Activated CD4-positive, alpha-beta memory T cell treated with anti-CD3 and anti-CD28 coated beads for 36 hours (primary cell): ENCODE measurements at regions not wholly inside any gene's neighbourhood (a gene's known extent, or its start where the extent isn't known, plus 50 kb on each side); places are given as distances from the start of the nearest gene placed in this dataset.
"Not testable (repeated sequence)": the region's sequence is repeated elsewhere in the genome, so short reads cannot be mapped to it uniquely, and the experiment has no call there.

Experiments
- CTCF ChIA-PET: fragments of 350-600 bp; sonication (Branson Sonifier 250); formaldehyde crosslinking; loops from one replicate; lab custom pipeline; 2021; ENCODE audit warnings: antibody characterized with exemption, inconsistent platforms; lab: Charles Lee
- POLR2A ChIA-PET: fragments of 350-600 bp; sonication (Branson Sonifier 250); formaldehyde crosslinking; loops from one replicate; lab custom pipeline; 2021; ENCODE audit warnings: antibody characterized with exemption; lab: Charles Lee
- DNase-seq: peaks from one replicate; pipeline ENCODE4 v3.0.0-alpha.2; 2020
- H3K27ac Mint-ChIP-seq: one replicate; pipeline ENCODE4 v1.8.0; 2021; ENCODE audit warnings: mixed read lengths
- H3K27me3 Mint-ChIP-seq: one replicate; pipeline ENCODE4 v1.8.0; 2021; ENCODE audit warnings: mixed read lengths
- H3K36me3 Mint-ChIP-seq: one replicate; pipeline ENCODE4 v1.8.0; 2021; ENCODE audit warnings: mixed read lengths
- H3K4me1 Mint-ChIP-seq: one replicate; pipeline ENCODE4 v1.8.0; 2021; ENCODE audit warnings: low read depth, mixed read lengths
- H3K4me3 Mint-ChIP-seq: one replicate; pipeline ENCODE4 v1.8.0; 2021; ENCODE audit warnings: mild to moderate bottlenecking, mixed read lengths
- H3K9me3 Mint-ChIP-seq: one replicate; pipeline ENCODE4 v1.8.0; 2021; ENCODE audit warnings: mixed read lengths
- intact Hi-C: fragments of 100-400 bp; cut with micrococcal nuclease; formaldehyde crosslinking; loops from one replicate; pipeline ENCODE4 v1.15.1; 2023

- Mint-ChIP-seq H3K9me3 (no peaks in the 10 kb centered on the region), H3K27ac (no peak overlapping the region), H3K36me3 (no peaks in the 10 kb centered on the region), H3K4me1 (no peaks in the 10 kb centered on the region), H3K4me3 (no peak overlapping the region), H3K27me3 (no peaks in the 10 kb centered on the region)
- POLR2A ChIA-PET: no interaction called here
- CTCF ChIA-PET: no interaction called here
- intact Hi-C loops: no loop called here
- DNase-seq: no peak
Measured at GRCh38 chrX:121195719-121196118, 148.3 kb downstream of the GLUD2 start.

GRCh38 chrX:121196872-121197444 is 149.5 kb downstream of the GLUD2 start:
- H3K27me3 Mint-ChIP-seq, DNase-seq, intact Hi-C loops, CTCF ChIA-PET, H3K9me3 Mint-ChIP-seq, POLR2A ChIA-PET, H3K27ac Mint-ChIP-seq, H3K36me3 Mint-ChIP-seq, H3K4me3 Mint-ChIP-seq, H3K4me1 Mint-ChIP-seq: not testable (repeated sequence)

- CTCF ChIA-PET: no interaction called here
- Mint-ChIP-seq H3K4me3 (no peak overlapping the region), H3K36me3 (no peaks in the 10 kb centered on the region), H3K9me3 (no peaks in the 10 kb centered on the region), H3K27ac (no peak overlapping the region), H3K27me3 (no peaks in the 10 kb centered on the region), H3K4me1 (no peaks in the 10 kb centered on the region)
- POLR2A ChIA-PET: no interaction called here
- intact Hi-C loops: no loop called here
- no peak for DNase-seq
Measured at GRCh38 chrX:121208563-121208962, 161.2 kb downstream of the GLUD2 start.

- no peak for DNase-seq
- H3K27me3 Mint-ChIP-seq: no peaks in the 10 kb centered on the region
- no peaks in the 10 kb centered on the region for H3K4me1 Mint-ChIP-seq
- H3K9me3 Mint-ChIP-seq: no peaks in the 10 kb centered on the region
- POLR2A ChIA-PET: no interaction called here
- no peak overlapping the region for H3K4me3 Mint-ChIP-seq
- CTCF ChIA-PET: no interaction called here
- intact Hi-C loops: no loop called here
- H3K27ac Mint-ChIP-seq: no peak overlapping the region
- H3K36me3 Mint-ChIP-seq: no peaks in the 10 kb centered on the region
Measured at GRCh38 chrX:121216641-121217374, 169.4 kb downstream of the GLUD2 start.

GRCh38 chrX:121221322-121221977 is 174.0 kb downstream of the GLUD2 start:
- intact Hi-C loops: no loop called here
- H3K27me3 Mint-ChIP-seq: no peaks in the 10 kb centered on the region
- no peaks in the 10 kb centered on the region for H3K9me3 Mint-ChIP-seq
- POLR2A ChIA-PET: no interaction called here
- H3K27ac Mint-ChIP-seq: no peak overlapping the region
- no peaks in the 10 kb centered on the region for H3K36me3 Mint-ChIP-seq
- CTCF ChIA-PET: no interaction called here
- no peak for DNase-seq
- H3K4me1 Mint-ChIP-seq: no peaks in the 10 kb centered on the region
- no peak overlapping the region for H3K4me3 Mint-ChIP-seq

GRCh38 chrX:121227888-121228287 is 180.5 kb downstream of the GLUD2 start:
- ChIA-PET CTCF (no interaction called here), POLR2A (no interaction called here)
- intact Hi-C loops: no loop called here
- no peak overlapping the region for H3K4me3 Mint-ChIP-seq
- no peaks in the 10 kb centered on the region for H3K36me3 Mint-ChIP-seq
- H3K27ac Mint-ChIP-seq: no peak overlapping the region
- no peak for DNase-seq
- peaks cover 3% of the 10 kb centered on the region for H3K27me3 Mint-ChIP-seq
- peaks cover 6% of the 10 kb centered on the region for H3K4me1 Mint-ChIP-seq
- no peaks in the 10 kb centered on the region for H3K9me3 Mint-ChIP-seq

- peaks cover 6% of the 10 kb centered on the region for H3K4me1 Mint-ChIP-seq
- intact Hi-C loops: loop anchor here (2.0 kb wide), 1 partner anchor 75 kb away; no protein-coding TSS in a partner anchor
- ChIA-PET CTCF (no interaction called here), POLR2A (no interaction called here)
- no peaks in the 10 kb centered on the region for H3K36me3 Mint-ChIP-seq
- H3K27me3 Mint-ChIP-seq: peaks cover 3% of the 10 kb centered on the region
- no peaks in the 10 kb centered on the region for H3K9me3 Mint-ChIP-seq
- H3K27ac Mint-ChIP-seq: no peak overlapping the region
- no peak for DNase-seq
- no peak overlapping the region for H3K4me3 Mint-ChIP-seq
Measured at GRCh38 chrX:121231566-121232358, 184.4 kb downstream of the GLUD2 start.

- Mint-ChIP-seq H3K27ac (no peak overlapping the region), H3K4me3 (no peak overlapping the region), H3K4me1 (peaks cover 6% of the 10 kb centered on the region), H3K27me3 (peaks cover under 1% of the 10 kb centered on the region), H3K36me3 (no peaks in the 10 kb centered on the region), H3K9me3 (no peaks in the 10 kb centered on the region)
- ChIA-PET CTCF (no interaction called here), POLR2A (no interaction called here)
- no peak for DNase-seq
- intact Hi-C loops: no loop called here
Measured at GRCh38 chrX:121236040-121236439, 188.6 kb downstream of the GLUD2 start.

- intact Hi-C loops: no loop called here
- POLR2A ChIA-PET: no interaction called here
- Mint-ChIP-seq H3K36me3 (no peaks in the 10 kb centered on the region), H3K4me1 (peaks cover 5% of the 10 kb centered on the region), H3K27ac (no peak overlapping the region), H3K9me3 (no peaks in the 10 kb centered on the region), H3K4me3 (no peak overlapping the region), H3K27me3 (no peaks in the 10 kb centered on the region)
- CTCF ChIA-PET: no interaction called here
- no peak for DNase-seq
Measured at GRCh38 chrX:121238093-121238492, 190.7 kb downstream of the GLUD2 start.

GRCh38 chrX:121244511-121244910 is 197.1 kb downstream of the GLUD2 start:
- H3K4me3 Mint-ChIP-seq: no peak overlapping the region
- DNase-seq: no peak
- no peaks in the 10 kb centered on the region for H3K36me3 Mint-ChIP-seq
- intact Hi-C loops: no loop called here
- peaks cover 10% of the 10 kb centered on the region for H3K4me1 Mint-ChIP-seq
- ChIA-PET CTCF (no interaction called here), POLR2A (no interaction called here)
- no peaks in the 10 kb centered on the region for H3K27me3 Mint-ChIP-seq
- H3K9me3 Mint-ChIP-seq: no peaks in the 10 kb centered on the region
- H3K27ac Mint-ChIP-seq: no peak overlapping the region

GRCh38 chrX:121245763-121246162 is 198.4 kb downstream of the GLUD2 start:
- Mint-ChIP-seq H3K4me1 (peaks cover 7% of the 10 kb centered on the region), H3K36me3 (no peaks in the 10 kb centered on the region), H3K9me3 (no peaks in the 10 kb centered on the region), H3K4me3 (no peak overlapping the region), H3K27ac (no peak overlapping the region), H3K27me3 (no peaks in the 10 kb centered on the region)
- no peak for DNase-seq
- ChIA-PET CTCF (no interaction called here), POLR2A (no interaction called here)
- intact Hi-C loops: no loop called here

GRCh38 chrX:121254336-121254735 is 206.9 kb downstream of the GLUD2 start:
- H3K9me3 Mint-ChIP-seq: no peaks in the 10 kb centered on the region
- no peak overlapping the region for H3K27ac Mint-ChIP-seq
- H3K36me3 Mint-ChIP-seq: no peaks in the 10 kb centered on the region
- no peaks in the 10 kb centered on the region for H3K27me3 Mint-ChIP-seq
- intact Hi-C loops: no loop called here
- H3K4me3 Mint-ChIP-seq: no peak overlapping the region
- CTCF ChIA-PET: interaction anchor here (0.7 kb wide), 1 partner anchor 464 kb away, joined by 3 read pairs; no protein-coding TSS in a partner anchor
- POLR2A ChIA-PET: no interaction called here
- DNase-seq: no peak
- peaks cover 13% of the 10 kb centered on the region for H3K4me1 Mint-ChIP-seq
